ENCODE measurements at regions not wholly inside any gene's neighbourhood (a gene's known extent, or its start where the extent isn't known, plus 50 kb on each side); places are given as distances from the start of the nearest gene placed in this dataset.
"Not testable (repeated sequence)": the region's sequence is repeated elsewhere in the genome, so short reads cannot be mapped to it uniquely, and the experiment has no call there.

DNA sequence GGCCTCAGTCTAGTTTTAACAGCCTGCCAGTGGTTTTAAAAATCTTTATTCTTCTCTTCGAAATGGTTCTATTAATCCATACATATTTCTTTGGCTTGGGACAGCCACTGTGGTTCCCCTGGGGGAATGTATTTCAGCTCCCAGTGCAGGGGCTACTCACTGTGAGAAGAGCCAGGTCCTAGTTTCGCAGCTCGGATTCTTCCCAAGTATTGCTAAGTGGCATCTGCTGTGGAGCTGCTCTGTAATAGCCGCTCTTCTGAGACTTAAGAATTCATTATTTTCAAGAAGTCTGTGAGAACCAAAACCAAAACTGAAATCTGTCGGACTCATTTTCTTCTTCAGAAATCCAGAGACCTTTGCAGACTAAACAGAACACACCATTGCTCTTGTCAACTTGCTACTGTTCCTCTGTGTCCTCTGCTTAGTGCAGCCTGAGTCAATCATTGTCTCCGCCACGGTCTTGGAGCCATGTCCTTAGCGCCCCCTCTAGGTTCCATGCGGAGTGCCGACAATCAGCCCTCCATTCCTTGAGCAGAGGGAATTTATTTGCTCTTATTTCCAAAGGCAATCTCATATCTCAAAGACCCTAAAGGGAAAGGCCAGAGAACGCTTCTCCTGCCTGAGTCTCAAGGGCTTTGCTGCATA lies 478.2 kb downstream of the SPATA31D1 start:
- Mint-ChIP-seq H3K4me3 (no peak overlapping the region), H3K36me3 (ENCODE audit: low read depth) (no peaks in the 10 kb centered on the region), H3K27ac (no peak overlapping the region), H3K27me3 (ENCODE audit: low read depth) (no peaks in the 10 kb centered on the region), H3K9me3 (peaks cover 6% of the 10 kb centered on the region), H3K4me1 (ENCODE audit: low read depth) (no peaks in the 10 kb centered on the region)
- DNase-seq, result no peak
- intact Hi-C loops (cut with micrococcal nuclease), result no loop called here
- CTCF ChIA-PET, result no interaction called here

DNA sequence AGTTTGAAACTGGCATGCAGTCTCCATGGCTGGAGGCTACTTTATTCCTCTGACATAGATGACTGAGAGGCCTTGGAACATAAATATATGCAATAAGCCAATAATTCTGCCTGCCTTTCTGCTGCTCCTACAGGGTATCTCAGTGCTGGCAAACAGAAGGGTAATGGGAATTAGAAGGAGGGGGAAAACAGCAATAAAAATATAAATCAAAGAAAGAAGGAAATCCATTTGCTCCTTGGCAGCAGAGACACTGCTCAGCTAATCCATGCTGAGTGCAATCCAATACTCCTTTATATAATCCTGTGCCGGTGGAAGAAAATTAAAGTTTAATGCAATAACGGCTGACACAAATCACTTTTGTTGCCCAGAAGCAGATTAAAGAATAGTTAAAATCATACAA lies 478.9 kb downstream of the SPATA31D1 start:
- DNase-seq, result no peak
- CTCF ChIA-PET, result no interaction called here
- H3K9me3 Mint-ChIP-seq, result peaks cover 6% of the 10 kb centered on the region
- no peak overlapping the region for H3K4me3 Mint-ChIP-seq
- intact Hi-C loops (cut with micrococcal nuclease), result no loop called here
- H3K27me3 Mint-ChIP-seq (ENCODE audit: low read depth), result no peaks in the 10 kb centered on the region
- H3K36me3 Mint-ChIP-seq (ENCODE audit: low read depth), result no peaks in the 10 kb centered on the region
- H3K27ac Mint-ChIP-seq, result no peak overlapping the region
- H3K4me1 Mint-ChIP-seq (ENCODE audit: low read depth), result no peaks in the 10 kb centered on the region

DNA sequence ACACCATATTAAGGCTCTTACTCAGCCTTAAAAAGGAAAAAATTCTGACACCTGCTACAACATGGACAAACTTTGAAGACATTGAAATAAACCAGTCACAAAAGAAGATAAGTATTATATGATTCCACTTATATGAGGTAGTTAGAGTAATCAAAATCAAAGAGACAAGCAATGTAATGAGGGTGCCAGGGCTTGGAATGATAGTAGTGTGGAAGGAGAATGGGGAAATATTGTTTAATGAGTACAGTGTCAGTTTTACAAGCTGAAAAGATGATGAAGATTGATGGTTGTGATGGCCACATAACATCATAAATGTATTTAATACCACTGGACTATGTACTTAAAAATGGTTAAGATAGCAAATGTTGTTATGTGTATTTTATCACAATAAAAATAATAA lies 485.7 kb downstream of the SPATA31D1 start:
- Mint-ChIP-seq H3K4me1 (ENCODE audit: low read depth) (no peaks in the 10 kb centered on the region), H3K27me3 (ENCODE audit: low read depth) (no peaks in the 10 kb centered on the region), H3K4me3 (no peak overlapping the region), H3K36me3 (ENCODE audit: low read depth) (no peaks in the 10 kb centered on the region), H3K9me3 (peaks cover 2% of the 10 kb centered on the region), H3K27ac (no peak overlapping the region)
- intact Hi-C loops (cut with micrococcal nuclease), result no loop called here
- DNase-seq, result no peak
- CTCF ChIA-PET, result no interaction called here

DNA sequence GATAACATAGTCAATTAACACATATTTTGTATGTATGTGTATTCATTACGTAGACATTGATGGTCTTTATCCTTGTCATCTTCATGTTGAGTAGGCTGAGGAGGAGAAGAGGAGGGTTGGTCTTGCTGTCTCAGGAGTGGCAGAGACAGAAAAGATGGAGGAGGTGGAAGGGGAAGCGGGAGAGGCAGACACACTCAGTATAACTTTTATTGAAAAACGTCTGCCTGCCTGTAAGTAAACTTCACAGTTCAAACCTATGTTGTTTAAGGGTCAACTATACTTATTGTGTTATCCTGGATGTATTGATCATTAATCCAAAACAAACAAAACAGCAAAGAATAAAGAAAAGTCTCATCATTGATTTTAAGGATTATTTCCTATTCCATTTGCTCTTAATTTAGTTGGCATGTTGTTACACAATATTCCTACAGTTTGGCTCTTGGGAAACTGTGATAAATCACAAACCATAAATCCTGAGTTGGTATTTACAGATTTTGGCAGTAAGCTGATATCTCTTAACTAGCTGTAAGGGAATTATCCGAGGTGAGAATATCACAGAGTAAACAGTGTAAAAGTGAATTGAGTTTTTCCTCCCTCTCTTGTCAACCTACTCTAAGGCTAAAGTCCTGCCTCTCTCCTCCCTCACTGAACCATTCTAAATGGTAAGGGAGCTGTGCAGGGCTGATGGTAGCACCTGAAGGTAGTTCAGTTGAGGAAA lies 487.2 kb downstream of the SPATA31D1 start:
- no peak for DNase-seq
- intact Hi-C loops (cut with micrococcal nuclease), result no loop called here
- Mint-ChIP-seq H3K9me3 (no peaks in the 10 kb centered on the region), H3K27me3 (ENCODE audit: low read depth) (no peaks in the 10 kb centered on the region), H3K4me3 (no peak overlapping the region), H3K4me1 (ENCODE audit: low read depth) (no peaks in the 10 kb centered on the region), H3K36me3 (ENCODE audit: low read depth) (no peaks in the 10 kb centered on the region), H3K27ac (no peak overlapping the region)
- CTCF ChIA-PET, result no interaction called here

- H3K27ac Mint-ChIP-seq, result no peak overlapping the region
- H3K4me1 Mint-ChIP-seq (ENCODE audit: low read depth), result no peaks in the 10 kb centered on the region
- peaks cover 2% of the 10 kb centered on the region for H3K27me3 Mint-ChIP-seq (ENCODE audit: low read depth)
- peaks cover 1% of the 10 kb centered on the region for H3K9me3 Mint-ChIP-seq
- no peaks in the 10 kb centered on the region for H3K36me3 Mint-ChIP-seq (ENCODE audit: low read depth)
- CTCF ChIA-PET, result no interaction called here
- intact Hi-C loops (cut with micrococcal nuclease), result no loop called here
- no peak overlapping the region for H3K4me3 Mint-ChIP-seq
- no peak for DNase-seq
Observed at GRCh38 chr9:82480921-82481320, 492.3 kb downstream of the SPATA31D1 start.

DNA sequence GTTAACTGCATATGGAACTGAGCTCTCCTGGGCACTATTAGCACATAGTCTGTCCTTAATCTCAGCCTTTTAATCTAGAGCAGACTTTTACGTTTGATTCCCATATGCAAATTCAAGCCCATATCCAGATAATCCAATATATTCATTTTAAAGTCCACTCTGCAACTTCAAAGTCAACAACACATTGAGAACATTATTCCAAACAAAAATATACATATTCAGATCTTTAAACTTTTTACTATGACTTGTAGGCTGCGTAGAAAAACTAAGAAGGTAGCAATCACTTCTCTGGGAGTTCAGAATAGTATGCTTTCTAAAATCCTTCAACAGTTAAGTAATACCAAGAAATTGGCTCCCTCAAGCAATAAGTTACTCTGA lies 499.4 kb downstream of the SPATA31D1 start:
- Mint-ChIP-seq H3K9me3 (peaks cover 1% of the 10 kb centered on the region), H3K4me3 (no peak overlapping the region), H3K4me1 (ENCODE audit: low read depth) (no peaks in the 10 kb centered on the region), H3K27ac (no peak overlapping the region), H3K27me3 (ENCODE audit: low read depth) (peaks cover 2% of the 10 kb centered on the region), H3K36me3 (ENCODE audit: low read depth) (no peaks in the 10 kb centered on the region)
- intact Hi-C loops (cut with micrococcal nuclease), result no loop called here
- CTCF ChIA-PET, result no interaction called here
- DNase-seq, result no peak

DNA sequence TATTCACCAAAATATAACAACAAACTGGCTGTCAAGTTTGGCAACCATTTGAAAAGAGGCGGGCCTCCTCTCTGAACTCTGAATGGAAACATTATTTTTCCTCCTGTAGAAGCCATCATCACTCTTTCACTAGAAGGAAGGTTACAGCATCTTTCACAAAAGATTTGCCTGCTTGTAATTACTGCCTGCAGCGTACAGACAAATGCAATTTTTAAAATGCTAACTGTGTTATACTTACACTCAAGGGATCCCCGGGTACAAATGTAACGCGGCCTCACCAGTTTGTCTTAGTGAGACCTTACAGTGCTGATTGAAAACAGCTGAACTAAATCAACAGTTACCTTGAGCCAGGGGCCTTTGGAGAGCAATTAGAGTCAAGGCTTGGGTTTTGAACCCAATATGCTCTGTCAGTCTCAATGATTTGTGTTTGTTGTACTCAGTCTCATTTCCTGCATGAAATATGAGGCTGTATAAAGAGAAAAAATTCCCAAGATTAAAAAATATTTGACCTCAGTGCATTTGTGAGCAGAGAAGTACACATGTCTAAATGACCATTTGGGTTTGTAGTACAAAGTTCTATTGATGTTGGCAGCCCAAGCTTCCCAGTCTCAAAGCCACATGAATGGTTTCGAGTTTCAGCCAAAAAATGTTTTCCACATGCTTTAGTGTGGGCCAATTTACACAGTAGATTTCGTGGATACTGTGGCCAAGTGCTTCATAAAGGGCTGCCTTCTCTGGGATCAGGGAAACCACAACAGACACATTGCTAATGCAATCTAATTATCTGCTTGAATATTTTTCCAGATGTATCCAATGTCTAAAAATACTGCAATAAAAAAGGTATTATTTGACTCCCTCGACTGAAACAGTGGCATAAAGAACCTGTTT lies 500.0 kb downstream of the SPATA31D1 start:
- Mint-ChIP-seq H3K4me1 (ENCODE audit: low read depth) (no peaks in the 10 kb centered on the region), H3K36me3 (ENCODE audit: low read depth) (no peaks in the 10 kb centered on the region), H3K4me3 (no peak overlapping the region), H3K9me3 (peaks cover 3% of the 10 kb centered on the region), H3K27me3 (ENCODE audit: low read depth) (peaks cover 2% of the 10 kb centered on the region), H3K27ac (no peak overlapping the region)
- no peak for DNase-seq
- intact Hi-C loops (cut with micrococcal nuclease), result no loop called here
- CTCF ChIA-PET, result no interaction called here

- Mint-ChIP-seq H3K4me3 (no peak overlapping the region), H3K4me1 (ENCODE audit: low read depth) (no peaks in the 10 kb centered on the region), H3K36me3 (ENCODE audit: low read depth) (no peaks in the 10 kb centered on the region), H3K9me3 (peaks cover 3% of the 10 kb centered on the region), H3K27ac (no peak overlapping the region), H3K27me3 (ENCODE audit: low read depth) (peaks cover 2% of the 10 kb centered on the region)
- no peak for DNase-seq
- intact Hi-C loops (cut with micrococcal nuclease), result no loop called here
- CTCF ChIA-PET, result no interaction called here
Observed at GRCh38 chr9:82489201-82489821, 500.7 kb downstream of the SPATA31D1 start.

DNA sequence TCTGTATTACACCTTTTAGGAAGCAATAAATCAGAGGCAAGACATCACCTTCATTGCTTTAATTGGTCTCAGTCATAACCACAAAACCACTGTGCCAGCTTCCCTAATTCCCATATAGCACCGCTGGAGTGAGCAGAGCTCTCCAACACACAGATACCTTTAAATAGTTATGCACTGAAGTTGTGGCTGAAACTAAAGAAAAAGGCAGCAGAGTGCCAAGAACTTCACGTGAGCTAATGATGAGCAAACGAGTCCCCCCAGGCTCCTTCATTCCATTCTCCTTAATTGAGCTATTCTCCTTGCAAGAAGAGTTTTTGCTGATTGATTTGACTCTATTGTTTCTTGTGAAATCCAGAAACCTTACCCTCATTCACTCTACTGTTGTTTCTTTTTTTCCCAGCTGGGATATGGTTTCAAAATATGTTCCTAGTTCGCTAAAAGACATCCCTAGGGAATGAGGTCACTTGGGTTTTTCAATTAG lies 501.5 kb downstream of the SPATA31D1 start:
- H3K36me3 Mint-ChIP-seq (ENCODE audit: low read depth), result no peaks in the 10 kb centered on the region
- intact Hi-C loops (cut with micrococcal nuclease), result no loop called here
- no peaks in the 10 kb centered on the region for H3K4me1 Mint-ChIP-seq (ENCODE audit: low read depth)
- H3K27ac Mint-ChIP-seq, result no peak overlapping the region
- no peak overlapping the region for H3K4me3 Mint-ChIP-seq
- no peak for DNase-seq
- H3K27me3 Mint-ChIP-seq (ENCODE audit: low read depth), result peaks cover 2% of the 10 kb centered on the region
- CTCF ChIA-PET, result no interaction called here
- H3K9me3 Mint-ChIP-seq, result peaks cover 1% of the 10 kb centered on the region

DNA sequence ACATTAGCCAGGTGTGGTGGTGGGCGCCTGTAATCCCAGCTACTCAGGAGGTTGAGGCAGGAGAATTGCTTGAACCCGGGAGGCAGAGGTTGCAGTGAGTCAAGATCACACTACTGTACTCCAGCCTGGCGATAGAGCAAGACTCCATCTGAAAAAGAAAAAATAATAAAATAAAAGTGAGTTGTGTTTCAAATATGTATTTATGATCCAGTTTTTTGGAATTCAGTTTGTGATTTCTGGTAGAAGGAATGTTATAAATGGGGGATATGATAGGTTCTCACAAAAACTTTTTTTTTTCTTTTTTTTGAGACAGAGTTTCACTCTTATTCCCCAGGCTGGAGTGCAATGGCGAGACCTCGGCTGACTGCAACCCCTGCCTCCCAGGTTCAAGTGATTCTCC lies 502.2 kb downstream of the SPATA31D1 start:
- H3K4me1 Mint-ChIP-seq (ENCODE audit: low read depth); H3K27ac Mint-ChIP-seq; H3K36me3 Mint-ChIP-seq (ENCODE audit: low read depth); CTCF ChIA-PET; DNase-seq; H3K4me3 Mint-ChIP-seq; intact Hi-C loops (cut with micrococcal nuclease); H3K9me3 Mint-ChIP-seq; H3K27me3 Mint-ChIP-seq (ENCODE audit: low read depth): not testable (repeated sequence)

DNA sequence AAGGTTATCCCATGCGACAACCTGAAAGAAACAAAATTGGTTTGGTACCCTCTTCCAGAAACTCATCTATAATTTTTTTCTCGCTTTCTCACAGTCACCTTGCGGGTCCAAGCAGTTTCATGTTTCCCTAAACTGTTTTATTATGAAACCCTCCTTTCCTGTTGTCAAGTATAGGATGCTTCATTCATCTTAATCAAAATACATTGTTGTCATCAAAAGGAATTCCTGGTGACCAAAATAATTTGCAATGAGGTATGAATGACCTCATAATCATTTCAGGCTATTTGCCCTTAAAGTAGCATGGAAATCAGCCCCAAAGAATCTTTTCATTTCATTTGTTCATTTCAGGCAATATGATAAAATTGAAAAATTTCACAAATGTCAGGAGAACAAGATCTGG lies 503.0 kb downstream of the SPATA31D1 start:
- H3K27ac Mint-ChIP-seq, result no peak overlapping the region
- peaks cover 1% of the 10 kb centered on the region for H3K9me3 Mint-ChIP-seq
- H3K27me3 Mint-ChIP-seq (ENCODE audit: low read depth), result no peaks in the 10 kb centered on the region
- H3K36me3 Mint-ChIP-seq (ENCODE audit: low read depth), result no peaks in the 10 kb centered on the region
- CTCF ChIA-PET, result no interaction called here
- no peak overlapping the region for H3K4me3 Mint-ChIP-seq
- DNase-seq, result no peak
- no peaks in the 10 kb centered on the region for H3K4me1 Mint-ChIP-seq (ENCODE audit: low read depth)
- intact Hi-C loops (cut with micrococcal nuclease), result no loop called here

DNA sequence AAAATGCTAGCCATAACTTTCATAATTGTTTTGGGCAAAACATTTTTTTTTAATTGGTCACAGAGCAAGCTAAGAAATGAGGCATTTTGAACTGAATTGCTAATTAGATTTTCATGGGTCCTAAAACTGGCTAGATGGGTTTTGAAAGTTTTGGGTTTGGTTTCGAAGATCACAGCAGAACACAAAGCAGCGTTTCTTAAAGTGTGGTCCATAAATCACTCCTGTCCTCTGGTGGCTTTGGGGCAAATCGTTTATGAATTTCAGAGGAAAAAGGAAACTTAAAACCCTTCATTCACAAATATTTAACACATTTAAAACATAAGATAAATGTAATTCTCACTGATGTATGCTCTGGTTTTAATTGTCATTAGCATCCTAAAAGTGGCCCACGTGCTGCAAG lies 503.7 kb downstream of the SPATA31D1 start:
- H3K4me1 Mint-ChIP-seq (ENCODE audit: low read depth), result no peaks in the 10 kb centered on the region
- no peaks in the 10 kb centered on the region for H3K36me3 Mint-ChIP-seq (ENCODE audit: low read depth)
- H3K9me3 Mint-ChIP-seq, result peaks cover 1% of the 10 kb centered on the region
- no peak for DNase-seq
- no peak overlapping the region for H3K4me3 Mint-ChIP-seq
- intact Hi-C loops (cut with micrococcal nuclease), result no loop called here
- CTCF ChIA-PET, result no interaction called here
- H3K27ac Mint-ChIP-seq, result no peak overlapping the region
- H3K27me3 Mint-ChIP-seq (ENCODE audit: low read depth), result no peaks in the 10 kb centered on the region
